CD14-positive monocyte (primary cell): ENCODE measurements at regions not wholly inside any gene's neighbourhood (a gene's known extent, or its start where the extent isn't known, plus 50 kb on each side); places are given as distances from the start of the nearest gene placed in this dataset.
A peak's percentile ranks its signal among the peaks of the same experiment; 100 is the strongest.

ENCODE experiments used
- DNase-seq, 3 donors: peaks; one replicate each; pipeline ENCODE4 v3.0.0-alpha.2; 2011 to 2022
- H2AFZ ChIP-seq: 2 replicates; pipeline ENCODE4 v1.6.0; 2012; ENCODE audit warnings: mild to moderate bottlenecking, low read depth, low read length, inconsistent platforms; ENCODE audit not compliant: insufficient read depth, poor library complexity, severe bottlenecking
- H3K27ac ChIP-seq, 2 donors: 1 replicate in 1 of 2; 2 replicates in 1 of 2; pipeline ENCODE4 v1.5.1; 2012 to 2013; ENCODE audit warnings: low read length in 2 of 2, control low read depth in 1 of 2, inconsistent platforms in 1 of 2, low read depth in 1 of 2, mild to moderate bottlenecking in 1 of 2
- H3K27me3 ChIP-seq, 2 donors: one replicate each; pipeline versions ENCODE4 v1.6.0 to v1.6.1; 2011 to 2013; ENCODE audit warnings: low read length in 2 of 2; ENCODE audit not compliant: control insufficient read depth in 2 of 2, insufficient read depth in 2 of 2
- H3K36me3 ChIP-seq, 2 donors: replicated peaks in 1 of 2; 1 replicate in 1 of 2; 2 replicates in 1 of 2; pipeline versions ENCODE4 v1.5.1 to v1.6.1; 2012 to 2013; ENCODE audit warnings: low read length in 2 of 2, control low read depth in 1 of 2, inconsistent platforms in 1 of 2, mild to moderate bottlenecking in 1 of 2; ENCODE audit not compliant: insufficient read depth in 2 of 2, control insufficient read depth in 1 of 2
- H3K4me1 ChIP-seq, 2 donors: 1 replicate in 1 of 2; 2 replicates in 1 of 2; pipeline versions ENCODE4 v1.5.1 to v1.6.1; 2012 to 2013; ENCODE audit warnings: low read length in 2 of 2, control low read depth in 1 of 2, inconsistent platforms in 1 of 2, mild to moderate bottlenecking in 1 of 2, moderate library complexity in 1 of 2; ENCODE audit not compliant: insufficient read depth in 2 of 2, control insufficient read depth in 1 of 2
- H3K4me2 ChIP-seq: replicated peaks from 2 replicates; pipeline ENCODE3; 2012; ENCODE audit warnings: low read length, moderate library complexity, mild to moderate bottlenecking; ENCODE audit not compliant: poor library complexity, severe bottlenecking; ENCODE audit errors: extremely low read depth
- H3K4me3 ChIP-seq, 3 experiments: fragments of 200-600 bp in 1 of 3; sonication (generic) in 1 of 3; replicated peaks in 1 of 3; 1 replicate in 2 of 3; 2 replicates in 1 of 3; pipeline ENCODE4 v1.5.1; 2011 to 2013; ENCODE audit warnings: low read length in 3 of 3, mild to moderate bottlenecking in 3 of 3, control low read depth in 2 of 3, low read depth in 2 of 3, inconsistent platforms in 1 of 3, moderate library complexity in 1 of 3
- H3K79me2 ChIP-seq: 2 replicates; pipeline ENCODE4 v1.6.0; 2012; ENCODE audit warnings: mild to moderate bottlenecking, control low read depth, inconsistent platforms, low read length, moderate library complexity; ENCODE audit not compliant: insufficient read depth
- H3K9ac ChIP-seq: 2 replicates; pipeline ENCODE4 v1.6.0; 2017; ENCODE audit warnings: low read length, mild to moderate bottlenecking; ENCODE audit not compliant: insufficient read depth, poor library complexity, severe bottlenecking
- H3K9me3 ChIP-seq, 2 donors: replicated peaks in 1 of 2; 1 replicate in 1 of 2; 2 replicates in 1 of 2; pipeline versions ENCODE4 v1.5.1 to v1.6.1; 2012 to 2013; ENCODE audit warnings: low read length in 2 of 2, control low read depth in 1 of 2; ENCODE audit not compliant: control insufficient read depth in 1 of 2, insufficient read depth in 1 of 2
- H4K20me1 ChIP-seq: 2 replicates; pipeline ENCODE4 v1.6.0; 2012; ENCODE audit warnings: mild to moderate bottlenecking, low read length, control low read depth, moderate library complexity; ENCODE audit not compliant: insufficient read depth
- H3K27ac Mint-ChIP-seq, 7 donors: one replicate each; pipeline ENCODE4 v1.8.0; 2020; ENCODE audit warnings: mild to moderate bottlenecking in 7 of 7, mixed read lengths in 7 of 7, moderate library complexity in 6 of 7, inconsistent platforms in 2 of 7
- H3K27me3 Mint-ChIP-seq, 3 donors: one replicate each; pipeline ENCODE4 v1.8.0; 2021 to 2022; ENCODE audit warnings: low read depth in 3 of 3, mild to moderate bottlenecking in 3 of 3, mixed read lengths in 3 of 3, moderate library complexity in 3 of 3, inconsistent platforms in 1 of 3
- H3K36me3 Mint-ChIP-seq, 2 donors: one replicate each; pipeline ENCODE4 v1.8.0; 2020; ENCODE audit warnings: mixed read lengths in 2 of 2, inconsistent platforms in 1 of 2, mild to moderate bottlenecking in 1 of 2
- H3K4me1 Mint-ChIP-seq: one replicate; pipeline ENCODE4 v1.8.0; 2020; ENCODE audit warnings: mild to moderate bottlenecking, mixed read lengths
- H3K4me3 Mint-ChIP-seq, 2 donors: one replicate each; pipeline ENCODE4 v1.8.0; 2020; ENCODE audit warnings: mild to moderate bottlenecking in 2 of 2, mixed read lengths in 2 of 2, moderate library complexity in 1 of 2
- H3K9me3 Mint-ChIP-seq, 7 donors: one replicate each; pipeline ENCODE4 v1.8.0; 2020 to 2022; ENCODE audit warnings: mixed read lengths in 7 of 7, mild to moderate bottlenecking in 6 of 7, moderate library complexity in 6 of 7, inconsistent platforms in 2 of 7
- WGBS: methylation state at CpG from one replicate; pipeline ENCODE4 v1.1.5; 2013; ENCODE audit warnings: missing lambda C conversion rate; ENCODE audit not compliant: insufficient coverage; 5-methylcytosine and 5-hydroxymethylcytosine counted together
- intact Hi-C, 2 donors: fragments of 100-400 bp; cut with micrococcal nuclease; formaldehyde crosslinking; loops; one replicate each; pipeline versions ENCODE4 v1.15.0 to v1.15.1; 2023
- TF ChIP-seq, protein P1 (sequence below): fragments of 200-600 bp; IDR thresholded peaks from one replicate; pipeline ENCODE4 v1.8.0; 2022; ENCODE audit warnings: antibody characterized with exemption, mild to moderate bottlenecking

DNA sequence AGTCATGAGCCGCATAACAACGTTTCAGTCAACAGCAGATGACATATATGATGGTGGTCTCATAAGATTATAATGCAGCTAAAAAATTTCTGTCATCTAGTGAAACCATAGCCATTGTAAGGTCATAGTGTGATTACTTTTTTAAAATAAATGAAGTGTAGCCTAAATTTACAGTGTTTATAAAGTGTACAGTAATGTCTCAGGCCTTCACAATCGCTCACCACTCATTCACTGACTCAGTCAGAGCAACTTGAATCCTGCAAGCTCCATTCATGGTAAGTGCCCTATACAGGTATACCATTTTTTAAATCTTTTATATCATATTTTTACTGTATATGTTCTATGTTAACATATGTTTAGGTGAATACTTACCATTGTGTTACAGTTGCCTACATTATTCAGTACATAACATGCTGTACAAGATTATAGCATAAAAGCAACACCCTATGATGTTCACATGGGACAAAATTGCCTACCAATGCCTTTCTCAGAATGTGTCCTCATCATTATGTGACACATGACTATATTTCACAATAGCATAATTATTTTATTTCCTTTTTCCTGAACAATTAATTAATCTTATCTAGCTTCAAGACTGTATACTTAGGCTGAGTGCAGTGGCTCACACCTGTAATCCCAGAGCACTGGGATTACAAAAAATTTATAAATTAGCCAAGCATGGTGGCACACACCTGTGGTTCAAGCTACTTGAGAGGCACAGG lies 1115.9 kb upstream of the ZEB2 start:
- TF ChIP-seq, protein P1, sequence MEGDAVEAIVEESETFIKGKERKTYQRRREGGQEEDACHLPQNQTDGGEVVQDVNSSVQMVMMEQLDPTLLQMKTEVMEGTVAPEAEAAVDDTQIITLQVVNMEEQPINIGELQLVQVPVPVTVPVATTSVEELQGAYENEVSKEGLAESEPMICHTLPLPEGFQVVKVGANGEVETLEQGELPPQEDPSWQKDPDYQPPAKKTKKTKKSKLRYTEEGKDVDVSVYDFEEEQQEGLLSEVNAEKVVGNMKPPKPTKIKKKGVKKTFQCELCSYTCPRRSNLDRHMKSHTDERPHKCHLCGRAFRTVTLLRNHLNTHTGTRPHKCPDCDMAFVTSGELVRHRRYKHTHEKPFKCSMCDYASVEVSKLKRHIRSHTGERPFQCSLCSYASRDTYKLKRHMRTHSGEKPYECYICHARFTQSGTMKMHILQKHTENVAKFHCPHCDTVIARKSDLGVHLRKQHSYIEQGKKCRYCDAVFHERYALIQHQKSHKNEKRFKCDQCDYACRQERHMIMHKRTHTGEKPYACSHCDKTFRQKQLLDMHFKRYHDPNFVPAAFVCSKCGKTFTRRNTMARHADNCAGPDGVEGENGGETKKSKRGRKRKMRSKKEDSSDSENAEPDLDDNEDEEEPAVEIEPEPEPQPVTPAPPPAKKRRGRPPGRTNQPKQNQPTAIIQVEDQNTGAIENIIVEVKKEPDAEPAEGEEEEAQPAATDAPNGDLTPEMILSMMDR: no peak
- H3K27me3 ChIP-seq: no peaks in the 10 kb centered on the region
- peaks cover 6% of the 10 kb centered on the region for H3K4me1 Mint-ChIP-seq
- H3K9me3 ChIP-seq: no peaks in the 10 kb centered on the region
- no CpG with 5 or more reads among the region's 3 CpGs for WGBS
- intact Hi-C loops: no loop called here
- H3K27ac Mint-ChIP-seq: no peak overlapping the region
- no peak overlapping the region for H3K4me3 ChIP-seq
- no peaks in the 10 kb centered on the region for H3K79me2 ChIP-seq
- H2AFZ ChIP-seq: no peak overlapping the region
- H3K4me1 ChIP-seq: no peaks in the 10 kb centered on the region
- peaks cover 0 to 3% (median 2%) of the 10 kb centered on the region in 3 donors for H3K27me3 Mint-ChIP-seq
- DNase-seq: peak in 1 of 3 donors; percentile 14
- H3K4me3 Mint-ChIP-seq: no peak overlapping the region
- no peak overlapping the region for H3K9ac ChIP-seq
- no peaks in the 10 kb centered on the region for H3K36me3 Mint-ChIP-seq
- H4K20me1 ChIP-seq: no peaks in the 10 kb centered on the region
- no peak overlapping the region for H3K27ac ChIP-seq
- no peak overlapping the region for H3K4me2 ChIP-seq
- no peaks in the 10 kb centered on the region for H3K36me3 ChIP-seq
- H3K9me3 Mint-ChIP-seq: peaks cover 0 to 3% (median 0%) of the 10 kb centered on the region in 7 donors

DNA sequence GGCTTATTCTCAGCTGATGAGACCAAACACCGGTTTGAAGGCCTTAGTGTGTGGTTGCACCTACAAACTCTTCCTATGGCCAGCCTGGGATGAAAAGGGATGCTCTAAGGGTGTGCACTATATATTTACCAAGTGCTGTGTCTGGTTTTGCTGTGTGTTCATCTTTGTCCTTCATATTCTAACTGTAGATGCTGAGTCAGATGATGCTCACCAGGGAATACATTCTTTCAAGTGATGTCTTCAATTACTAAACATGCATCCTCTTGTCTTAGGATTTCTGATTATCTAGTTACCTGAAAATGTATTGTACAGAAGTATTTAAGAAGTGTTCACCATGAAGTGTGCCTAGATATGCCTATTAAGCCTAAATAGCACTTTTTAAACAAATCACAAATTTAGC lies 1111.6 kb upstream of the ZEB2 start:
- H4K20me1 ChIP-seq: no peaks in the 10 kb centered on the region
- H3K4me2 ChIP-seq: no peak overlapping the region
- no peak overlapping the region for H3K9ac ChIP-seq
- Mint-ChIP-seq H3K4me3 (no peak overlapping the region), H3K4me1 (no peaks in the 10 kb centered on the region), H3K9me3 (peaks cover 0 to 3% (median 0%) of the 10 kb centered on the region in 7 donors), H3K27me3 (peaks cover 0 to 3% (median 2%) of the 10 kb centered on the region in 3 donors), H3K36me3 (no peaks in the 10 kb centered on the region), H3K27ac (no peak overlapping the region)
- no peak overlapping the region for H3K4me3 ChIP-seq
- no peak overlapping the region for H3K27ac ChIP-seq
- no peak for DNase-seq
- no peaks in the 10 kb centered on the region for H3K27me3 ChIP-seq
- H3K79me2 ChIP-seq: no peaks in the 10 kb centered on the region
- WGBS: no CpG with 5 or more reads among the region's 1 CpG
- TF ChIP-seq, protein P1: no peak
- no peaks in the 10 kb centered on the region for H3K4me1 ChIP-seq
- no peaks in the 10 kb centered on the region for H3K36me3 ChIP-seq
- intact Hi-C loops: no loop called here
- H2AFZ ChIP-seq: no peak overlapping the region
- no peaks in the 10 kb centered on the region for H3K9me3 ChIP-seq
